Germinal center (tissue), 1 donor: ENCODE measurements at regions not wholly inside any gene's neighbourhood (a gene's known extent, or its start where the extent isn't known, plus 50 kb on each side); places are given as distances from the start of the nearest gene placed in this dataset.

ENCODE experiments used
- DNase-seq: peaks from one replicate; pipeline ENCODE4 v3.0.0; 2012; ENCODE audit warnings: mixed read lengths, low spot score

GRCh38 chr3:72259755-72260587 lies 475.0 kb upstream of the PROK2 start:
- no peak for DNase-seq

DNA sequence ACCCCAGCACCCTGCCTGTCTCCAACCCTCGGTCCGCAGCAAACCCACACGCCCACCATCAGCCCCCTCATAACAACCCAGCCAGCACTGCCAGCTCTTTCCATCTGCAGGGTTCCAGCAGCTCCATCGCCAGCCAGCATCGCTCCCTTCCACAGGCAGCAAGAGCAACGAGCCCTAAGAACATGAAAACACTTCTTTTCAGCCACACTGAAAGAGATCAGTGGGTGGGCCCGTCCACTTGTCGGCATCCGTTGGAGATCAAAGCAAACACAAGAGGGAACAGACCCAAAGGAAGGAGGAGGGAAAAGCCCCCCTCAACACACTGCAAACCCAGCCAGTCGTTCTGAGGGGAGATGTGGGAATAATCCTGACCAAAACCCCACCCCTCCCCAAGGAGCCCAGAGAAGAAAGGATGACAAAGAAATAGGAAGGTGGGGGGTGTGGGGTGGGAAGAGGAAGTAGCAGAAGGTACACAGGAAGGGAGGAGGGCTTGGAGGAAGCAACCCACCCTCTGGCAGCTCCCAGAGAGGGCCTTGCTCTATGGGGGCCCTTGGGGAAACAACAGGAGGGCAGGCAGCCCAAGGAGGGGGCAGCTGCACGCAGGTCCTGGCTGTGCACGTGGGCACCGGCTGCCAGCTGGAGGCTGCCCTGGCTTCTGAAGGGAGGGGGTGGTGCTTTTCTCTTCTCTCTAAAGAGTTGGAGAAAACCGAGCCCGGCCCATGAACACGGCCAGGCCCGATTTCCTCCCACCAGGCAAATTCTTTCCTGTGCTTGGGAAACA lies 473.6 kb upstream of the PROK2 start:
- DNase-seq, result peak; percentile 30

- DNase-seq, result no peak
These were observed 472.8 kb upstream of the PROK2 start for GRCh38 chr3:72257738-72258137.

DNA sequence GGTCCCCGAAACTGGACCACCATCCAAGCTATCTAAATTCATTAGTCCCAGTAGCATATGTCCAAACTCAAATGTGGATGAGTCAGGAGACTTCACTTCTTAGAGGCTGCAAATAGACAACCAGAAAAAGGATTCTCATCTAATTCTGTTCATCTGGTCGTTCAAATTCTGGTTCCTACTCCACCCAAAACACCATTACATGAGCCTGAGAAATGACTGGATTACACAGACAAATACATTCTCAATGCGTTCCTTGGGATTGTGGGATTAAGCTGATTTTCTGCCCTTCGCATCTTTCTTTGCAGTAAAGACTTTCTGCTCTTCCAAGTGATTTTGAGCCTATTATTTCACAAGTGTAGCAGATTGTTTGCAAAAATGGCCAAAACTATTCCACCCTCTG lies 472.3 kb upstream of the PROK2 start:
- no peak for DNase-seq

DNA sequence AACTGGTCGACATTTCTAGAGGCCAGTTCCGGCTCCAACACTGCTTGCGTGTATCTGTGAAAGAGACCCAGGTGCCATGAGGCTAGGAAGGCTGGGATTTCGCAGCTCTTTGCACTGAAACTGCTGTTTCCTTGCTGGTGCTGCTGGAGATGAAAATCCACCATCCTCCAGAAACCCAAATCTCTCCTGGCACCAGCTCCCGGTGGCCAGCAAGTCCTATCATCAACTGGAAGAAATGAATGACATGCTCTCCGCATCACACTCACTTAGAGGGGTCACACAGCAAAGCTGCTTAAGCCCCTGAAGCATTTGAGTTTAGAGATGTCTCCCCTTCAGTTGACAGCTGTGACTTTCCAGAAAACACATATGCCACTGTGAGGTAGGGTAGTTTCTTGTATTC lies 471.8 kb upstream of the PROK2 start:
- DNase-seq, result no peak

DNA sequence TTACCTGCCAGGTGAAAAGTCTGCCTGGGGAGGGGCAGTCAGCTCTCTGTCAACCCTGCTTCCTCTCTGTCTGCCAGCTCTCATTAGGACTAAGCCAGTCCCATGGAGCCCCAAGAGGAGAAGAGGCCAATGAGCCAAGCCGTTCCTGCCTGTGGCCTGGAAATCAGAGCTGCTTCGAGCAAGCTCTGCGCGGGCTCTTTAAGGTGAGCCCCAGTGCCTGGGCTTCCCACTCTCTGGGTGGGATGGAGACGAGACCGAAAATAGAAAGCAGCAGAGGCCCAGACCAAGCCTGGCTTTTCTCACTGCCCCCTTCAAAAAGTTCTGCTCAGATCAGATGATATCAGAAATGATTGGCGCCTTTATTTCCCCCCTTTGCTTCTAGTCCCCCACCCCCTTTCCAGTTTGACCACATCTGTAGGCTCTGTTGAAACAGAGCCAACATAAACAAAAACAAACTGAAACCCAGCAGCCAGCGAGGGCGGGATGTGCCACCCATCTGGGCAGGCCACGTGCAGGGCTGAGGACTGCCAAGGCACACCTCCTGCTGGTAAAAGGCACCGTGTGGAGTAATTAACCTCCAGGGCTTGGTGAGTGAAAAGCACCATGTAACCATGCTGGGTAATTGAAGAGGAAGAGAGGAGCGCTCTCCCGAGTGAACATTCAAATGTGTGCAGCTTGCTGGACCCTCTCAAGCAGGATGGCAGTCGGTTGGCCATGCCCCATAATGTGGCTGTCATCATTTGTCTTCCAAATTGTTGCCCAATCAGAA lies 471.0 kb upstream of the PROK2 start:
- DNase-seq, result peak; percentile 72

GRCh38 chr3:72255191-72255590 lies 470.2 kb upstream of the PROK2 start:
- DNase-seq, result peak; percentile 30

DNA sequence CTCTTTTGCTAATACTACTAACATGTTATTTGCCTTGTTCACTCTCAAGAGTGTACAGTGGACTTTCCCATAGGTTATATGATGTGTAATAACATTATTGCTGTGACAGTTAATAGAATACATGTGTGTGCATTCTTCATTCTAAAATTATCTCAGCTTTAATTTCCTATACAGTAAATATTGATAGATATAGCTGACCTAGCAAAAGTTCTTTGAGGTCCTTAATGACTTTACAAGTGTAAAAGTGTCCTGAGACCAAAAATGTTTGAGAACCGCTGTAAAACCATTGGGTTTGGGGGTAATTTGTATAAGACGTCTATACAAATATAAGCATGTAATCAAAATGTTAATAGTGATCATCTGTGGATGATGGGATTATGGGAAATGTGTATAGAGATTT lies 469.5 kb upstream of the PROK2 start:
- DNase-seq, result no peak

DNA sequence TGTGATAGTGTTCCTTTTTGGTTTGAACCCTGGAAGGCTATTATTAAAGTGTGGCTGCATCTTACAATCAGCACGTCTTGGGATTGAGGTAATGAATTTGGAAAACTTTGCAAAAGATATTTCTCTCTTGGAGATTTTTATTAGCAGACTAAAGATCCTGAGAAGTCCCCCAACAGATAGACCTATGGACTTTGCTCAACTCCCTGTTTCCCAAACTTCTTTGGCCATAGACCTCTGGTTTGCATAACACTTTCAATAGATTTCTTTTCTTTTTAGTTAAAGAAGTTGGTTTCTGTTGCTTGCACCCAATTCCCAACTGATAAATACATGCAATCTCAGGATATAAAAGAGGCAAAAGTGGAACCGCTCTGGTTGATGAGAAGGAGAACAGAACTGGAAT lies 465.8 kb upstream of the PROK2 start:
- no peak for DNase-seq

- no peak for DNase-seq
These were observed 463.9 kb upstream of the PROK2 start for GRCh38 chr3:72248869-72249268.

GRCh38 chr3:72248389-72248761 lies 463.4 kb upstream of the PROK2 start:
- no peak for DNase-seq

- no peak for DNase-seq
These were observed 462.9 kb upstream of the PROK2 start for GRCh38 chr3:72247645-72248388.

- no peak for DNase-seq
These were observed 462.2 kb upstream of the PROK2 start for GRCh38 chr3:72247126-72247525.

DNA sequence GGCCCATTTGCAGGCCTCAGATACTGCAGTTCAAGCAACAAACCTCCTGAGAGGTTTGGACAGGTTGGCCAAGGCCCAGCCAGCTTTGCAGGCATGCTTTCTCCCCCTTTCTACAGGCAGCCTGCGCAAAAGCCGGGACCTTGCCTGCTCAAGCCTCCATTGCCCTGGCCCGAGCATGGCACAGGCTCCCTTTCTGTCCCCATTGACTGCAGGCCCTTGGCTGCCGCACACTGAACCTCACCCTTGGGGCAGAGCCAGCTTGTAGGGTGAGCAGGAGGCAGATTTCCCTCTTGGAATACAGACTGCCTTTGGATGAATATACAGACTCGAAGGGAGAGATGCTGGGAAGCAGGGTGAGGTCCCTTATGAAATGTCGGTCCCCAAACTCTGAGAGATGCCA lies 461.7 kb upstream of the PROK2 start:
- DNase-seq, result no peak

- no peak for DNase-seq
These were observed 460.3 kb upstream of the PROK2 start for GRCh38 chr3:72245183-72245811.

- DNase-seq, result no peak
These were observed 459.4 kb upstream of the PROK2 start for GRCh38 chr3:72244396-72244795.

- no peak for DNase-seq
These were observed 457.4 kb upstream of the PROK2 start for GRCh38 chr3:72242326-72242725.

DNA sequence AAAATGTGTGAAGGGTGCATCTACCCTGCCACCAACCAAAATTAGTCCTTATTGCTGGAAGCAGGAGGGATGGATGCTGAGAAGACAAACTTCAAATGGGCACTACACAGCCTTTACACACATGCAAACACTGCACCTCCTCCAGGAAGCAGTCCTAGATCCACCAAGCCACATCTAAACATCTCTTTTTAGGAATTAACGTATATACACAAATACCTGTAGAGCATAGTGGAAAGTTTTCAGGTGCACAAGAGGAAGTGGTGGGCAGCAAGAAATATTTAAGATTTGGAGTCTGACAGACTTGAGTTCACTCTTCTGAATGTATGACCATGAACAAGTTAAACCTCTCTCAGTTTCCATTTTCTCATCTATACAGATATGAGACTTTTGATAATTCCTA lies 456.6 kb upstream of the PROK2 start:
- DNase-seq, result no peak

- DNase-seq, result no peak
These were observed 455.6 kb upstream of the PROK2 start for GRCh38 chr3:72240531-72240930.

DNA sequence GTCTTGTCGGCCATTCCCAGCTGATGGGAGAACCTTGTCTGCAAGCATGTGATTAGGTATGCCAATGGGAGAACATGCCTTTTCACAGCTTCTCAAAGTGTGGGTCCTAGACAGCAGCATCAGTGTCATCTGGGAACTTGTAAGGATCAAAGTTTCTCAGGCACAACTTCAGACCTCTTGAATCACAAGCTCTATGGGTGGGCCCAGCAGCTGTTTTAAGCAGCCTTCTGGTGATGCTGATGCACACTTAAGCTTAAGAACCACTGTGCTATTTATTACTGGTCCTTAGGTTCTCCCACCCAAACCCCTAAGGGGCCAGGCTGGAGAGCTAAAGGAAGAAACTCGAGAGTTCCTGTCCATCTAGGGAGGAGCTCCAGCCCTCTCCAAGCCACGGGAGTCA lies 453.9 kb upstream of the PROK2 start:
- no peak for DNase-seq

GRCh38 chr3:72238010-72238691 lies 453.2 kb upstream of the PROK2 start:
- DNase-seq, result no peak
